ENCODE measurements at regions not wholly inside any gene's neighbourhood (a gene's known extent, or its start where the extent isn't known, plus 50 kb on each side); places are given as distances from the start of the nearest gene placed in this dataset.

DNA sequence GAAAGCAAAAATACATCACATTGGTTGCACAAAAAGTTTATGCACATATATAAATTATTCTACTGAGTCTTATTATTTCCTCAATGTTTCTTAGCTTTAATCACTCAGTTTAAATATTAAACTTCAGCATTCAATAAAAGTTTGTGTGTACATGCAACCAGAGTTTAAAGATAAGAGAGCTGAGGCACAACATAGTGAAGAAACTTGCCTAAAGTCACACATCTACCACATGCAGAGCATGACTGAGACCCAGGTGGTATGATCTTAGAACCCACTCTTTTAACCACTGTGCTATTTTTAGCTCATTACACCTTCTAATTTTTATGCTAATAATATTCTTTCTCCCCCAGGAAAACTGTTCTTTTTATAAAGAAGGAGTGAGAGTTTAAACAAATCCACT lies 96.1 kb upstream of the GOLIM4 start:
- H3K36me3 ChIP-seq (replicated peaks in 1 of 2; ENCODE audit: control insufficient read depth in 1 of 2, insufficient read depth in 2 of 2, low read length in 2 of 2), result no peaks in the 10 kb centered on the region
- in situ Hi-C loops (cut with HindIII; ENCODE audit: extremely low pct_ligation_motif_present, low pct_unique_long_range_greater_than_20kb), result no loop called here

More for the DNA sequence above, 96.1 kb upstream of the GOLIM4 start:
- H3K9me3 ChIP-seq (ENCODE audit: low read length), result no peaks in the 10 kb centered on the region
- H3K27me3 ChIP-seq (ENCODE audit: control insufficient read depth in 1 of 2, insufficient read depth in 2 of 2, low read length in 2 of 2), result peaks cover 0 to 2% of the 10 kb centered on the region in 2 experiments; a peak in 1 of 5 replicates
- no peak overlapping the region for H3K4me3 ChIP-seq (replicated peaks in 1 of 3; ENCODE audit: insufficient read depth in 1 of 3, low read depth in 2 of 3, low read length in 3 of 3)
- no peak overlapping the region for H3K9ac ChIP-seq (ENCODE audit: insufficient read depth, low read depth, low read length)
- H3K4me1 ChIP-seq (ENCODE audit: insufficient read depth, low read length), result peaks cover 7% of the 10 kb centered on the region
- intact Hi-C loops (cut with micrococcal nuclease; ENCODE audit: unreplicated experiment), result no loop called here
- no peaks in the 10 kb centered on the region for H4K20me1 ChIP-seq (ENCODE audit: insufficient read depth, low read length)
- FAIRE-seq (no peak), DNase-seq (ENCODE audit: low spot score) (no peak), ATAC-seq (no peak)
- CTCF ChIA-PET (ENCODE audit: low intra/inter-chr PET ratio, low total read pairs), result no interaction called here
- H2AFZ ChIP-seq (ENCODE audit: low read length), result no peak overlapping the region
- no peaks in the 10 kb centered on the region for H3K79me2 ChIP-seq (ENCODE audit: insufficient read depth, low read length)
- POLR2A ChIA-PET, result no interaction called here
- no peak overlapping the region for H3K4me2 ChIP-seq (ENCODE audit: low read depth, low read length)
- no TSS peak for BruUV-seq (replicated peaks)
- TF ChIP-seq HNRNPH1 (optimal IDR thresholded peaks at IDR 0.05; ENCODE audit: low read depth, low read length) (no peak), ZNF724P (CRISPR knock-in tag; IDR thresholded peaks at IDR 0.05; ENCODE audit: borderline replicate concordance) (no peak), JUNB (CRISPR knock-in tag; IDR thresholded peaks at IDR 0.05; ENCODE audit: borderline replicate concordance) (no peak), SP5 (CRISPR knock-in tag; IDR thresholded peaks at IDR 0.05; ENCODE audit: borderline replicate concordance, low read depth) (no peak), NCOA2 (CRISPR knock-in tag; IDR thresholded peaks at IDR 0.05) (no peak), TP53 (CRISPR knock-in tag; conservative IDR thresholded peaks at IDR 0.05) (no peak), SATB2 (CRISPR knock-in tag; IDR thresholded peaks at IDR 0.05) (no peak), ZNF557 (CRISPR knock-in tag; IDR thresholded peaks at IDR 0.05) (no peak), GTF2F1 (IDR thresholded peaks at IDR 0.05; ENCODE audit: low read length) (no peak), HES4 (CRISPR knock-in tag; IDR thresholded peaks at IDR 0.05; ENCODE audit: borderline replicate concordance) (no peak), GATAD1 (CRISPR knock-in tag; IDR thresholded peaks at IDR 0.05) (no peak)
- TF ChIP-seq, protein P1, sequence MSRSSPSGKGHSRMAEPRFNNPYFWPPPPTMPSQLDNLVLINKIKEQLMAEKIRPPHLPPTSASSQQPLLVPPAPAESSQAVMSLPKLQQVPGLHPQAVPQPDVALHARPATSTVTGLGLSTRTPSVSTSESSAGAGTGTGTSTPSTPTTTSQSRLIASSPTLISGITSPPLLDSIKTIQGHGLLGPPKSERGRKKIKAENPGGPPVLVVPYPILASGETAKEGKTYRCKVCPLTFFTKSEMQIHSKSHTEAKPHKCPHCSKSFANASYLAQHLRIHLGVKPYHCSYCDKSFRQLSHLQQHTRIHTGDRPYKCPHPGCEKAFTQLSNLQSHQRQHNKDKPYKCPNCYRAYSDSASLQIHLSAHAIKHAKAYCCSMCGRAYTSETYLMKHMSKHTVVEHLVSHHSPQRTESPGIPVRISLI (CRISPR knock-in tag; IDR thresholded peaks at IDR 0.05; ENCODE audit: borderline replicate concordance), result no peak
- TF ChIP-seq, protein P2, sequence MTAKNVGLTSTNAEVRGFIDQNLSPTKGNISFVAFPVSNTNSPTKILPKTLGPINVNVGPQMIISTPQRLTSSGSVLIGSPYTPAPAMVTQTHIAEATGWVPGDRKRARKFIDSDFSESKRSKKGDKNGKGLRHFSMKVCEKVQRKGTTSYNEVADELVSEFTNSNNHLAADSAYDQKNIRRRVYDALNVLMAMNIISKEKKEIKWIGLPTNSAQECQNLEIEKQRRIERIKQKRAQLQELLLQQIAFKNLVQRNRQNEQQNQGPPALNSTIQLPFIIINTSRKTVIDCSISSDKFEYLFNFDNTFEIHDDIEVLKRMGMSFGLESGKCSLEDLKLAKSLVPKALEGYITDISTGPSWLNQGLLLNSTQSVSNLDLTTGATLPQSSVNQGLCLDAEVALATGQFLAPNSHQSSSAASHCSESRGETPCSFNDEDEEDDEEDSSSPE (CRISPR knock-in tag; IDR thresholded peaks at IDR 0.05), result no peak
- TF ChIP-seq, protein P3, sequence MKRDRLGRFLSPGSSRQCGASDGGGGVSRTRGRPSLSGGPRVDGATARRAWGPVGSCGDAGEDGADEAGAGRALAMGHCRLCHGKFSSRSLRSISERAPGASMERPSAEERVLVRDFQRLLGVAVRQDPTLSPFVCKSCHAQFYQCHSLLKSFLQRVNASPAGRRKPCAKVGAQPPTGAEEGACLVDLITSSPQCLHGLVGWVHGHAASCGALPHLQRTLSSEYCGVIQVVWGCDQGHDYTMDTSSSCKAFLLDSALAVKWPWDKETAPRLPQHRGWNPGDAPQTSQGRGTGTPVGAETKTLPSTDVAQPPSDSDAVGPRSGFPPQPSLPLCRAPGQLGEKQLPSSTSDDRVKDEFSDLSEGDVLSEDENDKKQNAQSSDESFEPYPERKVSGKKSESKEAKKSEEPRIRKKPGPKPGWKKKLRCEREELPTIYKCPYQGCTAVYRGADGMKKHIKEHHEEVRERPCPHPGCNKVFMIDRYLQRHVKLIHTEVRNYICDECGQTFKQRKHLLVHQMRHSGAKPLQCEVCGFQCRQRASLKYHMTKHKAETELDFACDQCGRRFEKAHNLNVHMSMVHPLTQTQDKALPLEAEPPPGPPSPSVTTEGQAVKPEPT (CRISPR knock-in tag; IDR thresholded peaks at IDR 0.05; ENCODE audit: low read depth), result no peak
- H3K27ac ChIP-seq (ENCODE audit: extremely low read length, insufficient read depth, low read length), result no peak overlapping the region
